ENCODE measurements at regions not wholly inside any gene's neighbourhood (a gene's known extent, or its start where the extent isn't known, plus 50 kb on each side); places are given as distances from the start of the nearest gene placed in this dataset.

GRCh38 chr7:16320099-16320660 lies 101.2 kb downstream of the CRPPA start:
- DNase-seq (ENCODE audit: low read depth in 4 of 4, low spot score in 1 of 4) = no peak

- no peak for DNase-seq (ENCODE audit: low read depth in 4 of 4, low spot score in 1 of 4)
These were observed 102.1 kb downstream of the CRPPA start for GRCh38 chr7:16318989-16319915.

- no peak for DNase-seq (ENCODE audit: low read depth in 4 of 4, low spot score in 1 of 4)
These were observed 102.9 kb downstream of the CRPPA start for GRCh38 chr7:16318463-16318862.

GRCh38 chr7:16317406-16317805 lies 103.9 kb downstream of the CRPPA start:
- no peak for DNase-seq (ENCODE audit: low read depth in 4 of 4, low spot score in 1 of 4)

- no peak for DNase-seq (ENCODE audit: low read depth in 4 of 4, low spot score in 1 of 4)
These were observed 106.1 kb downstream of the CRPPA start for GRCh38 chr7:16315280-16315679.

GRCh38 chr7:16309129-16309528 lies 112.2 kb downstream of the CRPPA start:
- no peak for DNase-seq (ENCODE audit: low read depth in 4 of 4, low spot score in 1 of 4)

- DNase-seq (ENCODE audit: low read depth in 4 of 4, low spot score in 1 of 4) = no peak
These were observed 120.0 kb downstream of the CRPPA start for GRCh38 chr7:16301291-16301690.

- DNase-seq (ENCODE audit: low read depth in 4 of 4, low spot score in 1 of 4) = no peak
These were observed 120.9 kb downstream of the CRPPA start for GRCh38 chr7:16300361-16300895.

- no peak for DNase-seq (ENCODE audit: low read depth in 4 of 4, low spot score in 1 of 4)
These were observed 121.5 kb downstream of the CRPPA start for GRCh38 chr7:16299853-16300252.

GRCh38 chr7:16298221-16298620 lies 123.1 kb downstream of the CRPPA start:
- no peak for DNase-seq (ENCODE audit: low read depth in 4 of 4, low spot score in 1 of 4)

GRCh38 chr7:16295558-16295957 lies 125.8 kb downstream of the CRPPA start:
- DNase-seq (ENCODE audit: low read depth in 4 of 4, low spot score in 1 of 4) = no peak

GRCh38 chr7:16293669-16294425 lies 127.5 kb downstream of the CRPPA start:
- no peak for DNase-seq (ENCODE audit: low read depth in 4 of 4, low spot score in 1 of 4)

GRCh38 chr7:16284581-16284980 lies 136.8 kb downstream of the CRPPA start:
- DNase-seq (ENCODE audit: low read depth in 4 of 4, low spot score in 1 of 4) = no peak

GRCh38 chr7:16278167-16278787 lies 143.1 kb downstream of the CRPPA start:
- DNase-seq (ENCODE audit: low read depth in 4 of 4, low spot score in 1 of 4) = no peak

- DNase-seq (ENCODE audit: low read depth in 4 of 4, low spot score in 1 of 4) = no peak
These were observed 149.2 kb downstream of the CRPPA start for GRCh38 chr7:16271990-16272665.

GRCh38 chr7:16271355-16271915 lies 149.9 kb downstream of the CRPPA start:
- no peak for DNase-seq (ENCODE audit: low read depth in 4 of 4, low spot score in 1 of 4)

GRCh38 chr7:16270844-16271243 lies 150.5 kb downstream of the CRPPA start:
- DNase-seq (ENCODE audit: low read depth in 4 of 4, low spot score in 1 of 4) = no peak

- DNase-seq (ENCODE audit: low read depth in 4 of 4, low spot score in 1 of 4) = no peak
These were observed 152.2 kb downstream of the CRPPA start for GRCh38 chr7:16268821-16269768.
